Stomach (tissue), 4 donors: ENCODE measurements at regions not wholly inside any gene's neighbourhood (a gene's known extent, or its start where the extent isn't known, plus 50 kb on each side); places are given as distances from the start of the nearest gene placed in this dataset.

Experiments used
- EP300 ChIP-seq: sonication (generic); formaldehyde crosslinking; IDR thresholded peaks from one replicate; pipeline ENCODE4 v1.6.1; 2017; ENCODE audit warnings: antibody characterized with exemption
- POLR2A ChIP-seq, 4 donors: fragments of 450-650 bp; IDR thresholded peaks; one replicate each; pipeline ENCODE4 v1.6.1; 2016; ENCODE audit warnings: antibody characterized with exemption in 4 of 4, control low read depth in 2 of 4, mild to moderate bottlenecking in 1 of 4, moderate library complexity in 1 of 4
- POLR2AphosphoS5 ChIP-seq, 3 donors: sonication (generic); formaldehyde crosslinking; IDR thresholded peaks; one replicate each; pipeline ENCODE4 v1.6.1; 2016; ENCODE audit warnings: antibody characterized with exemption in 3 of 3
- TF ChIP-seq, protein P1 (sequence below), 7 experiments: fragments of 450-650 bp in 4 of 7; fragments of 200-600 bp in 3 of 7; sonication (generic) in 3 of 7; IDR thresholded peaks; one replicate each; pipeline ENCODE4 v1.5.1; 2016 to 2019; ENCODE audit warnings: antibody characterized with exemption in 7 of 7, control low read depth in 2 of 7, mild to moderate bottlenecking in 1 of 7

DNA sequence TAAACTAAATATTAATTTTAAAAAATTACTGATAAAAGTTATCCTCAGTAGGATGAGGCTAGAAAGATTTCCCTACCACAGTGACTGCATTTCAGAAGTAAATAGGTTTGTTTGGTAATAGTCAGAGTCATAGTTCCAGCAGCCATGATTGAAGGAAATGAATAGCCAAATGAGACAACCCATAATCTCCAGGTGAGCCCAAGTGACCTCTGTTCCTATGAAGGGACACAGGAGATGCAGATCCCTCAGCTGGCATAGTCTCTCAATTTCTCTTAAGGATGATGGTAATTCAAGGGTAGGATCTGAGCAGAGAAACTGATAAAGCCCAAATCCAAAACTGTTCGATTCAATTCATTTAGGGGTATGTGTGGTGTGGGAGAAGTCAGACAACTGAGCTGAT lies 461.8 kb downstream of the RAP2B start:
- TF ChIP-seq, protein P1, sequence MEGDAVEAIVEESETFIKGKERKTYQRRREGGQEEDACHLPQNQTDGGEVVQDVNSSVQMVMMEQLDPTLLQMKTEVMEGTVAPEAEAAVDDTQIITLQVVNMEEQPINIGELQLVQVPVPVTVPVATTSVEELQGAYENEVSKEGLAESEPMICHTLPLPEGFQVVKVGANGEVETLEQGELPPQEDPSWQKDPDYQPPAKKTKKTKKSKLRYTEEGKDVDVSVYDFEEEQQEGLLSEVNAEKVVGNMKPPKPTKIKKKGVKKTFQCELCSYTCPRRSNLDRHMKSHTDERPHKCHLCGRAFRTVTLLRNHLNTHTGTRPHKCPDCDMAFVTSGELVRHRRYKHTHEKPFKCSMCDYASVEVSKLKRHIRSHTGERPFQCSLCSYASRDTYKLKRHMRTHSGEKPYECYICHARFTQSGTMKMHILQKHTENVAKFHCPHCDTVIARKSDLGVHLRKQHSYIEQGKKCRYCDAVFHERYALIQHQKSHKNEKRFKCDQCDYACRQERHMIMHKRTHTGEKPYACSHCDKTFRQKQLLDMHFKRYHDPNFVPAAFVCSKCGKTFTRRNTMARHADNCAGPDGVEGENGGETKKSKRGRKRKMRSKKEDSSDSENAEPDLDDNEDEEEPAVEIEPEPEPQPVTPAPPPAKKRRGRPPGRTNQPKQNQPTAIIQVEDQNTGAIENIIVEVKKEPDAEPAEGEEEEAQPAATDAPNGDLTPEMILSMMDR (IDR thresholded peaks at IDR 0.05) = no peak
- TF ChIP-seq POLR2AphosphoS5 (IDR thresholded peaks at IDR 0.05) = no peak
- no peak for TF ChIP-seq EP300
- TF ChIP-seq POLR2A (IDR thresholded peaks at IDR 0.05) = no peak
